Fibroblast of skin of left biceps (primary cell): ENCODE measurements at regions not wholly inside any gene's neighbourhood (a gene's known extent, or its start where the extent isn't known, plus 50 kb on each side); places are given as distances from the start of the nearest gene placed in this dataset.

ENCODE experiments used
- DNase-seq, 2 experiments: peaks; one replicate each; pipeline ENCODE4 v3.0.0-alpha.2; 2013; ENCODE audit warnings: low read depth in 2 of 2

GRCh38 chr6:145228962-145229582 lies 506.2 kb downstream of the EPM2A start:
- no peak for DNase-seq

- DNase-seq, result no peak
These were observed 501.4 kb downstream of the EPM2A start for GRCh38 chr6:145233955-145234354.

- no peak for DNase-seq
These were observed 500.1 kb downstream of the EPM2A start for GRCh38 chr6:145235207-145235606.

GRCh38 chr6:145238787-145239186 lies 496.5 kb downstream of the EPM2A start:
- no peak for DNase-seq

- DNase-seq, result peak; percentile 15 to 28
These were observed 494.3 kb downstream of the EPM2A start for GRCh38 chr6:145241039-145241438.

GRCh38 chr6:145241721-145242120 lies 493.6 kb downstream of the EPM2A start:
- DNase-seq, result no peak

GRCh38 chr6:145244349-145245100 lies 490.8 kb downstream of the EPM2A start:
- DNase-seq, result no peak

- DNase-seq, result no peak
These were observed 490.2 kb downstream of the EPM2A start for GRCh38 chr6:145245119-145245518.

GRCh38 chr6:145247692-145248419 lies 487.5 kb downstream of the EPM2A start:
- DNase-seq, result peak; percentile 64 to 70

GRCh38 chr6:145250436-145250835 lies 484.9 kb downstream of the EPM2A start:
- no peak for DNase-seq

GRCh38 chr6:145252737-145253136 lies 482.6 kb downstream of the EPM2A start:
- no peak for DNase-seq

- DNase-seq, result no peak
These were observed 480.5 kb downstream of the EPM2A start for GRCh38 chr6:145254649-145255401.

GRCh38 chr6:145257704-145258103 lies 477.6 kb downstream of the EPM2A start:
- DNase-seq, result no peak

- no peak for DNase-seq
These were observed 477.2 kb downstream of the EPM2A start for GRCh38 chr6:145258122-145258521.

- DNase-seq, result no peak
These were observed 474.7 kb downstream of the EPM2A start for GRCh38 chr6:145260484-145261175.

GRCh38 chr6:145261758-145262157 lies 473.6 kb downstream of the EPM2A start:
- no peak for DNase-seq

GRCh38 chr6:145262771-145263170 lies 472.5 kb downstream of the EPM2A start:
- no peak for DNase-seq

GRCh38 chr6:145263778-145264211 lies 471.5 kb downstream of the EPM2A start:
- no peak for DNase-seq

- DNase-seq, result no peak
These were observed 468.8 kb downstream of the EPM2A start for GRCh38 chr6:145266432-145267075.

GRCh38 chr6:145267076-145267867 lies 468.0 kb downstream of the EPM2A start:
- no peak for DNase-seq
